Panc1 (cell line): ENCODE measurements at regions not wholly inside any gene's neighbourhood (a gene's known extent, or its start where the extent isn't known, plus 50 kb on each side); places are given as distances from the start of the nearest gene placed in this dataset.
"Not testable (repeated sequence)": the region's sequence is repeated elsewhere in the genome, so short reads cannot be mapped to it uniquely, and the experiment has no call there.

Source experiments
- CTCF ChIP-seq: fragments of 450-650 bp; IDR thresholded peaks from 2 replicates; pipeline ENCODE4 v1.5.1; 2017; ENCODE audit warnings: mild to moderate bottlenecking
- POLR2AphosphoS5 ChIP-seq: IDR thresholded peaks from 2 replicates; pipeline ENCODE4 v1.6.1; 2012; ENCODE audit warnings: mild to moderate bottlenecking, low read depth, low read length, moderate library complexity
- REST ChIP-seq, 2 experiments: IDR thresholded peaks; 2 replicates each; pipeline ENCODE4 v1.6.1; 2011 to 2012; ENCODE audit warnings: low read depth in 2 of 2, control low read depth in 1 of 2, low read length in 1 of 2, mild to moderate bottlenecking in 1 of 2, moderate library complexity in 1 of 2; ENCODE audit not compliant: insufficient read depth in 1 of 2
- SIN3A ChIP-seq: IDR thresholded peaks from 2 replicates; pipeline ENCODE4 v1.6.1; 2012; ENCODE audit warnings: low read depth, mild to moderate bottlenecking, low read length, moderate library complexity, borderline replicate concordance; ENCODE audit not compliant: insufficient read depth

- not testable (repeated sequence) for TF ChIP-seq POLR2AphosphoS5; CTCF; REST (IDR thresholded peaks at IDR 0.05; ENCODE audit: insufficient read depth in 1 of 2, low read depth in 2 of 2, low read length in 1 of 2); SIN3A
These were observed 158.5 kb upstream of the GNAI1 start for GRCh38 chr7:79975986-79976710.
